OCI-LY1 (cell line): ENCODE measurements at regions not wholly inside any gene's neighbourhood (a gene's known extent, or its start where the extent isn't known, plus 50 kb on each side); places are given as distances from the start of the nearest gene placed in this dataset.

Source experiments
- H2AFZ ChIP-seq: fragments of 200-600 bp; sonication (generic), shearing (Covaris generic); 2 replicates; pipeline ENCODE4 v1.6.0; 2014; ENCODE audit warnings: antibody characterized with exemption, mild to moderate bottlenecking, low read length
- H3F3A ChIP-seq: fragments of 200-600 bp; sonication (generic), shearing (Covaris generic); 2 replicates; pipeline ENCODE4 v1.6.0; 2014; ENCODE audit warnings: mild to moderate bottlenecking, antibody characterized with exemption, low read length, moderate library complexity; ENCODE audit not compliant: insufficient read depth
- H3K27ac ChIP-seq: fragments of 200-600 bp; sonication (generic); 2 replicates; pipeline ENCODE4 v1.5.1; 2014; ENCODE audit warnings: low read length, mixed run types, mild to moderate bottlenecking, low read depth; ENCODE audit not compliant: poor library complexity, severe bottlenecking
- H3K27me3 ChIP-seq: fragments of 200-600 bp; sonication (generic); 2 replicates; pipeline ENCODE4 v1.6.0; 2014; ENCODE audit warnings: antibody characterized with exemption, mild to moderate bottlenecking, low read length, moderate library complexity; ENCODE audit not compliant: insufficient read depth
- H3K36me3 ChIP-seq: fragments of 200-600 bp; sonication (generic); 2 replicates; pipeline ENCODE4 v1.6.1; 2014; ENCODE audit warnings: mild to moderate bottlenecking, antibody characterized with exemption, low read length, moderate library complexity, mixed read lengths; ENCODE audit not compliant: insufficient read depth
- H3K4me1 ChIP-seq: fragments of 200-600 bp; sonication (generic); 2 replicates; pipeline ENCODE4 v1.5.1; 2014; ENCODE audit warnings: mild to moderate bottlenecking, low read length, moderate library complexity; ENCODE audit not compliant: insufficient read depth, severe bottlenecking
- H3K4me2 ChIP-seq: fragments of 200-600 bp; sonication (generic), shearing (Covaris generic); 2 replicates; pipeline ENCODE4 v1.6.1; 2014; ENCODE audit warnings: low read length
- H3K4me3 ChIP-seq: fragments of 200-600 bp; sonication (generic); 2 replicates; pipeline ENCODE4 v1.5.1; 2014; ENCODE audit warnings: low read length, low read depth, mild to moderate bottlenecking, mixed read lengths; ENCODE audit not compliant: poor library complexity, severe bottlenecking
- H3K79me2 ChIP-seq: fragments of 200-600 bp; shearing (Covaris generic); 2 replicates; pipeline ENCODE4 v1.6.1; 2016; ENCODE audit warnings: mixed run types, low read length, mixed read lengths; ENCODE audit not compliant: insufficient read depth
- H3K9ac ChIP-seq: fragments of 200-600 bp; sonication (generic), shearing (Covaris generic); 2 replicates; pipeline ENCODE4 v1.6.1; 2014; ENCODE audit warnings: mild to moderate bottlenecking, low read length, mixed read lengths
- H3K9me2 ChIP-seq: fragments of 200-600 bp; sonication (generic), shearing (Covaris generic); 2 replicates; pipeline ENCODE4 v1.6.1; 2014; ENCODE audit warnings: low read depth, mild to moderate bottlenecking, low read length, mixed read lengths
- H3K9me3 ChIP-seq: fragments of 200-600 bp; shearing (Covaris generic); 2 replicates; pipeline ENCODE4 v1.6.1; 2014; ENCODE audit warnings: low read length, mixed read lengths
- H4K20me1 ChIP-seq: fragments of 200-600 bp; sonication (generic), shearing (Covaris generic); 2 replicates; pipeline ENCODE4 v1.6.0; 2016; ENCODE audit warnings: mild to moderate bottlenecking, low read length; ENCODE audit not compliant: insufficient read depth
- EZH2 ChIP-seq: fragments of 200-600 bp; sonication (generic), shearing (Covaris generic); IDR thresholded peaks from 2 replicates; pipeline ENCODE4 v1.8.0; 2017; ENCODE audit warnings: borderline replicate concordance, mixed run types, mild to moderate bottlenecking, antibody characterized with exemption, low read length, moderate library complexity, mixed read lengths
- TF ChIP-seq, protein P1 (sequence below): fragments of 200-600 bp; sonication (generic), shearing (Covaris generic); IDR thresholded peaks from 2 replicates; pipeline ENCODE4 v1.5.1; 2017; ENCODE audit warnings: mild to moderate bottlenecking, antibody characterized with exemption, low read length, moderate library complexity, mixed read lengths

DNA sequence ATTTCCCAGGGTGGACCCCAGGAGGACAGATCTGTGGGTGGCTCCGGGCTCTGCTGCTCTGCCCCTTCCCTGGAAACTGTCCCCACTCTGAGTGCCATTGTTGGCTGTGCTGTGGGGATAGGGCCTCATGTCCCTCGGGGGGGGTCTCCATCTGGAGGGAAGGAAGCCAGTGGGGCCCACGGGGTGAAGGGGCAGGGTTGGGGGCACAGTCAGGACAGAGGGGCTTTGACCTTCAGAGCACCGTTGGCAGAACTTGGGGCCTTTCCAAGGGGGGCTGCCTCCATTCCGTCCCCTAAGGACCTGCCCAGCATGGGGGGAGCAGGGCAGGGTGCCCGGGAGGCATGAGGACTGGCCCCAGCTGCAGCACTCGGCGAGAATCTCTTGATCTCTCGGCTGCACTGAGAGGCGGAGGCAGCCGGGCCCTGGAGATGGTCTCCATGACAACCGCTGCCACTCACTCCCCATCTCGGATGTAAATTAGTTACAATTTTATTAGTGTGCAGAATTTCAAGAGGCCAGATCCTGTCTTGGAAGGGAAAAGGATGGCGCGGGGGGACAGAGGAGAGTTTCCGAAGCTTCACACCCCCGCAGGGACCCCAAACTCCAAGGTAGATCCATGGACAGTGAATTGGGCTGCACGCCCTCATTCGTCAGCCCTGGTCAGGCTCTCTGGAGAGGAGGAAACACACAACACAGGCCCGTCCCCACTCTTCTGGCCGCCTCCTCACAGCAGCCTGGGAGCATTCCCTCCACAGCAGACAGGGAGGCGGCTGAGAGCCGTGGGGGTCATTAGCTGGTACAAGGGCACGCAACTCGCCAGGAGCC lies 216.2 kb upstream of the IER5L start:
- TF ChIP-seq EZH2 = no peak
- TF ChIP-seq, protein P1, sequence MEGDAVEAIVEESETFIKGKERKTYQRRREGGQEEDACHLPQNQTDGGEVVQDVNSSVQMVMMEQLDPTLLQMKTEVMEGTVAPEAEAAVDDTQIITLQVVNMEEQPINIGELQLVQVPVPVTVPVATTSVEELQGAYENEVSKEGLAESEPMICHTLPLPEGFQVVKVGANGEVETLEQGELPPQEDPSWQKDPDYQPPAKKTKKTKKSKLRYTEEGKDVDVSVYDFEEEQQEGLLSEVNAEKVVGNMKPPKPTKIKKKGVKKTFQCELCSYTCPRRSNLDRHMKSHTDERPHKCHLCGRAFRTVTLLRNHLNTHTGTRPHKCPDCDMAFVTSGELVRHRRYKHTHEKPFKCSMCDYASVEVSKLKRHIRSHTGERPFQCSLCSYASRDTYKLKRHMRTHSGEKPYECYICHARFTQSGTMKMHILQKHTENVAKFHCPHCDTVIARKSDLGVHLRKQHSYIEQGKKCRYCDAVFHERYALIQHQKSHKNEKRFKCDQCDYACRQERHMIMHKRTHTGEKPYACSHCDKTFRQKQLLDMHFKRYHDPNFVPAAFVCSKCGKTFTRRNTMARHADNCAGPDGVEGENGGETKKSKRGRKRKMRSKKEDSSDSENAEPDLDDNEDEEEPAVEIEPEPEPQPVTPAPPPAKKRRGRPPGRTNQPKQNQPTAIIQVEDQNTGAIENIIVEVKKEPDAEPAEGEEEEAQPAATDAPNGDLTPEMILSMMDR = no peak
- Histone ChIP-seq H3F3A (no peaks in the 10 kb centered on the region), H3K9me3 (no peaks in the 10 kb centered on the region), H3K27me3 (peaks cover 6% of the 10 kb centered on the region; the same call in 1 of the 2 replicates), H3K9me2 (no peaks in the 10 kb centered on the region; the same call in 1 of the 2 replicates), H4K20me1 (no peaks in the 10 kb centered on the region), H3K4me1 (no peaks in the 10 kb centered on the region), H3K27ac (no peak overlapping the region), H3K4me2 (no peak overlapping the region), H3K4me3 (no peak overlapping the region), H3K9ac (no peak overlapping the region), H2AFZ (no peak overlapping the region), H3K79me2 (no peaks in the 10 kb centered on the region), H3K36me3 (no peaks in the 10 kb centered on the region)

DNA sequence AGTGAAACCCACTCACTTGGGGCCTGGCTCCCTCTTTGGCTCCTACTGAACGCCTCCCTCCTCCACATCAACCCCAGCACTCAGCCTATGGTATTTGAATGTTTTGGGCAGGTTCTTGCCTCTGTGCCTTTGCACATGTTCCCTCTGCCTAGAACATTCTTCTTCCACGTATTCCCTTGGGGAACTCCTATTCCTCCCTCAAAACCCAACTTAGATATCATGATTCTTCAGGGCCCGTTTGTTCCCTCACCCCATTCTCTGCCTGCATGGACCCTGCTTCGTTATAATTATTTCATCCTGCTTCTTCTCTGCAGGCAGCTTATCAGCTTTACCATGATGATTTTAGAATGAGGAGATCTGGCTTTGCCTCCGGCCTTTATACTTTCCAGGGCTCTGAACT lies 215.0 kb upstream of the IER5L start:
- H3K9me2 ChIP-seq = no peaks in the 10 kb centered on the region; the same call in 1 of the 2 replicates
- H3F3A ChIP-seq = no peaks in the 10 kb centered on the region
- H2AFZ ChIP-seq = no peak overlapping the region
- no peaks in the 10 kb centered on the region for H3K36me3 ChIP-seq
- H3K79me2 ChIP-seq = no peaks in the 10 kb centered on the region
- no peaks in the 10 kb centered on the region for H3K9me3 ChIP-seq
- H3K9ac ChIP-seq = no peak overlapping the region
- H4K20me1 ChIP-seq = no peaks in the 10 kb centered on the region
- H3K27me3 ChIP-seq = peaks cover 6% of the 10 kb centered on the region; the same call in 1 of the 2 replicates
- H3K27ac ChIP-seq = no peak overlapping the region
- H3K4me3 ChIP-seq = no peak overlapping the region
- no peaks in the 10 kb centered on the region for H3K4me1 ChIP-seq
- TF ChIP-seq EZH2 = no peak
- TF ChIP-seq, protein P1 = no peak
- H3K4me2 ChIP-seq = no peak overlapping the region

DNA sequence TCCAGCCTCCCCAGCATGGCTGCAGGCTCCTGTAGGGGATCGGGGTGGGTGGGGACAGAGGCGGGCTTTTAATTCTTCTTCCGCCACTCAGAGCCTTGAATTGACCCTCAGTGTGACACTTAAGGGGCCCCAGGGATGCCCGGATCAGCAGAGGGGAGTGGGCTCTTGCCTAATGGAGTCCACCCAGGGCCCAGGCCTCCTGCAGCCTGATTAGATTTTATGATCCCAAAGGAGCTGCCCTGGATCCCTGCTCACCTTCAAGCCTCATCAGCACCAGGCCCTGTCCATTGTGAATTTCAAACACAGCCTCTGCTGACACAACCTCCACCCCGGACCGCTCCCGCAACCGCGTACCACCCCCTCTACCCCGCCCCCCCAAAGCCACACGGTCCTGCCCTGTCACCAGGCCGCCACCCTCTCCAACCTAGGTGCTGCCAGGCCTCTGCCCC lies 214.1 kb upstream of the IER5L start:
- Histone ChIP-seq H3K36me3 (no peaks in the 10 kb centered on the region), H3K4me3 (no peak overlapping the region)

More for the DNA sequence above, 214.1 kb upstream of the IER5L start:
- H3K79me2 ChIP-seq = no peaks in the 10 kb centered on the region
- no peak overlapping the region for H2AFZ ChIP-seq
- H3K9ac ChIP-seq = no peak overlapping the region
- H3K4me1 ChIP-seq = no peaks in the 10 kb centered on the region
- no peaks in the 10 kb centered on the region for H3F3A ChIP-seq
- no peak overlapping the region for H3K27ac ChIP-seq
- TF ChIP-seq EZH2 = no peak
- TF ChIP-seq, protein P1 = no peak
- no peaks in the 10 kb centered on the region; the same call in 1 of the 2 replicates for H3K9me2 ChIP-seq
- no peaks in the 10 kb centered on the region for H4K20me1 ChIP-seq
- 0 out of 2 replicates have a peak, but pooled peaks cover 6% of the 10 kb centered on the region for H3K27me3 ChIP-seq
- H3K9me3 ChIP-seq = no peaks in the 10 kb centered on the region
- no peak overlapping the region for H3K4me2 ChIP-seq
